Fibroblast of the conjunctiva (primary cell): ENCODE measurements at regions not wholly inside any gene's neighbourhood (a gene's known extent, or its start where the extent isn't known, plus 50 kb on each side); places are given as distances from the start of the nearest gene placed in this dataset.
"Not testable (repeated sequence)": the region's sequence is repeated elsewhere in the genome, so short reads cannot be mapped to it uniquely, and the experiment has no call there.

Experiments
- DNase-seq: peaks from one replicate; pipeline ENCODE4 v3.0.0-alpha.2; 2010; ENCODE audit warnings: low read depth

- DNase-seq: no peak
These were observed 96.3 kb upstream of the TANK start for GRCh38 chr2:161063946-161064306.

DNA sequence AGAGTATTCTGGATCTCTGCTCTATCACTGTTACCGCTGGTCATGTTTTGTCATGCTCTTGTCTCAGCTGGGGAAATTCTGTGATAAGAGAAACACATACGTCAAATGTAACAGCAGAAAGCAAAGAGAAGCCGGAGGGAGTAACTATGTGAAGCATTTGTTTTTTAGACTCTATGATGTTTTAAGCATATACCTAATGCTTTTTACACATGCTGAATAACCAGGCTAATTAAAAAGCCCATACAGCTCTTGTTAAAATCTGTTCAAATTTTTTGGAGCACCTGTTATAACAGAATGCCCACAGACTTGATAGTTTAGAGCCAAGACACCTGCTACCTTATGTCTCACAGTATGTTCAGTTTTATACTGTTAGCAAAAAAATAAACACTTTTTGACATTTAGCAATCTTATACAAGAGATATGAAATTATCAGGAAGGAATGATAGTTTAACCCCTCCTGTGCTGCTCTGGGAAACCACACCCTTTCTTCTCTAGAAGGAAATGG lies 92.3 kb upstream of the TANK start:
- no peak for DNase-seq

- DNase-seq: no peak
These were observed 91.6 kb upstream of the TANK start for GRCh38 chr2:161068670-161069069.

GRCh38 chr2:161070693-161071479 lies 89.3 kb upstream of the TANK start:
- DNase-seq: no peak

DNA sequence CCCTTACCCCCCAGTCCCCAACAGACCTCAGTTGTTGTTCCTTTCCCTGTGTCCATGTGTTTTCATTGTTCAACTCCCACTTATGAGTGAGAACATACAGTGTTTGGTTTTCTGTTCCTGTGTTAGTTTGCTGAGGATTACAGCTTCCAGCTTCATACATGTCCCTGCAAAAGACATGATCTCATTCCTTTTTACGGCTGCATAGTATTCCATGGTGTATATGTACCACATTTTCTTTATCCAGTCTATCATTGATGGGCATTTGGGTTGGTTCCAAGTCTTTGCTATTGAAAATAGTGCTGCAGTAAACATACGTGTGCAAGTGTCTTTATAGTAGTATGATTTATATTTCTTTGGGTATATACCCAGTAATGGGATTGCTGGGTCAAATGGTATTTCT lies 87.8 kb upstream of the TANK start:
- not testable (repeated sequence) for DNase-seq

DNA sequence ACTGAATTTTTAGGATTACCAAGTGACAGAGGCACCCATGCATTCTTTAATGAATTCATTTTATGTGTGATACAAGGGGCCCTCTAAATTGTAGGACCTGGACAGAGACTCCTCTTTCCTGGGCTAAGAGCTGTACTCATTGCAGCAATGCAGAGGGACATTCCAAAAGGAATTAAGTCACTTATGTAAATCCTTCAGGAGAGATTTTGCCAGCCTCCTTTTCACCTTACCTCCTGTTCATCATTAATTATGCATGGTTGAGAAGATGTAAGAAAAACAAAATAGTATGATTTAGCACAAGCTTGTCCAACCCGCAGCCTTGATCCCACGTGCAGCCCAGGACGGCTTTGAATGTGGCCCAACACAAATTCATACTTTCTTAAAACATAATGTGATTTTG lies 84.5 kb upstream of the TANK start:
- DNase-seq: no peak

DNA sequence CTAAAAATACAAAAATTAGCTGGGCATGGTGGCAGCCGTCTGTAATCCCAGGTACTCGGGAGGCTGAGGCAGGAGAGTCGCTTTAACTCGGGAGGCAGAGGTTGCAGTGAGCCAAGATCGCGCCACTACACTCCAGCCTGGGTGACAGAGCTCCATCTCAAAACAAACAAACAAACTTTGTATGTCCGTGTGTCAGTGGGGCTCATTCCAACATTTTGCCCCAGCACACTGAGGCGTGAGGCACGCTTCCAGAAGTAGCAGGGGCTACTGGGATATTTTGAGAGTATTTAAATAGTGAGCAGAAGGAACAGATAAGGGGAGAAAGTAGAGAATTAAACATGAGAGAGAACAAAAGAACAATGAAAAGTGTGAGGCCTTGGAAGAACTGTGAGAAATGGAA lies 83.3 kb upstream of the TANK start:
- no peak for DNase-seq

GRCh38 chr2:161077367-161078210 lies 82.6 kb upstream of the TANK start:
- no peak for DNase-seq

GRCh38 chr2:161078211-161078539 lies 82.1 kb upstream of the TANK start:
- DNase-seq: no peak

GRCh38 chr2:161085149-161085548 lies 75.1 kb upstream of the TANK start:
- no peak for DNase-seq

DNA sequence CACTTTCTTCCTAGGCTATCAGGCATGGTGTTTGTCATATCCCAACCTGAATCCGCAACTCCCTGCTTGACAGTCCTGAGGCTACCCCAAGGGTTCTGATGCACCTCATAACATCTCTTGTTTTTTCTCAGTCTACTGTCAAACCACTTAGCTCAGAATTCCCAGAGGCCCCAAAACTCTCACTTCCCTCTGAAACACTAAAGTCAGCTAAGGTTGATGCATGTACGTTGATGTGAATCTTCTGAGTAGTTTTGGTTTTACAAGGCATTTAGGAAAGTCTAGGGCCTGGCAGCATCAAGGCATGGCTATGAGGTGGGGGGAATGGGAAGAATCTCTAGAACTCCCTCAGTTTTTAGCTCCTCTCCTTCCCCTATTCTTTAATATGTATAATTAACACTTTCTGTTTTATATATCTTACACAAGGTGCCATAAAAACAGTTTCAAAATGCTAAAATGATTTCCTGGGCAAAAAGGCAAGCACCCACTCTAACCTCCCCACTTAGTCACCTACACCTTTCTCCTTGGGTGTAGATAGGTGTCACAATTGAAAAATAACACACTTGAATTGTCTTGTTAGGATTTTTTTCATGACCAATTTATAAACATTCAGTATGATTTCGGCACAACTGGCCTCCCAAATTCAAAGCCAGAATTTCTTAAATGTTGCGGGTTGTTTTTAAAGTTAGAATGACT lies 71.4 kb upstream of the TANK start:
- DNase-seq: no peak

DNA sequence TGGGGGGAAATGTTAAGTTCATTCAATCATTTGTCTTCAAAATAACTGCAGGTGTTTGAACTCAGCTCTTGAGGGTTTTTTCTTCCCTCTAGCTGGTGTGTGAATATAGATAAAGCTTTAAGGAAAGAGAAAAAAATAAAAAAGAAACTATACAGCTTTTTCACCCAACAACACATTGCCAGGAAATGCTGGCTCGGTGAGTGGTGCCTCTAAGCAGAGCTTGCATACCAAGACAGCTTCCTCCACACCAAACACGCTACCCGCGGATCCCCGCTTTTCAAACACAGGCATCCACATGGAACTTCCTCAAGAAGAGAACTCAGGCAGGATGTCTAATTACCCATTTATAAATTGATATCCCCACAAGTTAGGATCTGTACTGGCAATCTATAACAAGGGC lies 69.8 kb upstream of the TANK start:
- no peak for DNase-seq

DNA sequence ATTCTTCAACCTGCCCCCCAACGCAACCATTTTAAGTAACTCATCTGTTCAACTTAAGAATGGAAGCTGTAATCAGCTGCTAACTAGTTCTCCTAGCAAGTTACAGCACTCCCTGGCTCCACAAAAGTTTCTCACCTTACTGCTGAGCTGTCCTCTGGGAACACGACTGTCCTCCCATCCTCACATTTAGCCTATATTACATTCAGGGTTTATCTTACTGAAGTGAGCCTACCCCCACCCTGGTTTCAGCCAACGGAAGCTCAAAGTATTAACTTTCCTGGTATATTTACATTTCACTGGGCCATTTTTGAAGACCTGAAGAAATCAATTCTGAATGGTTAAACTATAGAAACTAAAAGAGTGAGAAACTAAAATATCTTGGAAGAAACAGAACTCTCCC lies 64.9 kb upstream of the TANK start:
- no peak for DNase-seq

DNA sequence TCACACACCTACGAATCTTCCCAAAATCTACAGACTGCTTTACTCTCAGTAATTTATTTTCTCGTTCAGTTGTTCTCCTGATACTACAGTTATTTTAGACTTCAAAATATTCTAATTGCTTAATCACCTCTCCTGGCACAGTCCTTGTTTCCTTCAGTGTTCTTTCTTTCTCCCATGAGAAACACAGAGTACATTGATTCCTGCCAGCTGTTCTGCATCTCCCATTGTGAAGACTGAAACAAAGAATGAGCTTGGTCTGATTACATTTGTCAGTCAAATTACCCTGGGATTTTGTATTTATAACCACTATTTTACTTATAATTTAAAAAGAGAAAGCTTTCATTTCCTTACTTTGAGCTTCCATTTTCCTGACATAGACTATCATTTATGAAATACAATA lies 63.9 kb upstream of the TANK start:
- DNase-seq: peak; percentile 28

DNA sequence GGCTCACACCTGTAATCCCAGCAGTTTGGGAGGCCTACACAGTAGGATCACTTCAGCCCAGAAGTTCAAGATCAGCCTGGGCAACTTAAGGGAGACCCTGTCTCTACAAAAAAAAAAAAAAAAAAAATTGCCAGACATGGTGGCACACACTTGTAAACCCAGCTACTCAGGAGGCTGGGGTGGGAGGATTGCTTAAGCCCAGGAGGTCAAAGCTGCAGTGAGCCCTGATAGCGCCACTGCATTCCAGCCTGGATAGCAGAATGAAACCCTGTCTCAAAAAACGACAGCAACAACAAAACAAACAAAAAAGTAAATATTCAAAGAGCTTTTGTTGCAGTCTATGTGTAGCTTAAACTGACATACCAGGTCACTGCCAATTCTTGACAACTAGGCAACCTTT lies 63.1 kb upstream of the TANK start:
- no peak for DNase-seq

DNA sequence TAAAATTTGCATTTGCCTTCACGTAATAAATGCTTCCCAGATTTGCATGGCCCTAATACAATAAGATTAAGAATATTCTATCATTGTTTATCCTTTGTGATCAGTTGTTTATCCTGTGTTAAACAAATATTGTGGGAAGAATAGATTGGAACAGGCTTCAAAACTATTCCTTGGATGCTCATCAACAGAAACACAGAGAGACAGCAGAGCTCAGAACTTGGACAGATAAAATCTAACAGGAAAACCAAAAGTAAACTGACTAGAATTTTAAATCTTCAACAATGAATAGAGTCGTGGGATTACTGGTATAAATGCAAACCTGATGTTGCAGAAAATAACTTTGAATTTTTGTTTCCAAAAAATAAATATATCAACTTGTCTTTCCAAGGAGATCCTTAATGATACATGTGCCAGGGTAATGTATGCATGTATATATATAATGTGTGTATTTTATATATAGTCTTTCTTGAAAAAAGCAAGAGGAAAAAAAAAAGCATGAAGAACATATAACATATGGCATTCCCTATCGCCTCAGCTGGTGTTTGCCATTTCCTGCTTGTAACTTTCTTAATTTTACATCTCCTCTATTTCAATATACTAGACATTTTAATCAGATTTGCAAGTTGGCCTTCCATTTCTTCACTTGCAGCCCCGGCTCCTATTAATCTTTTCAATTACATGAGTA lies 59.9 kb upstream of the TANK start:
- no peak for DNase-seq

GRCh38 chr2:161101406-161101805 lies 58.8 kb upstream of the TANK start:
- DNase-seq: no peak

GRCh38 chr2:161102770-161103450 lies 57.3 kb upstream of the TANK start:
- DNase-seq: no peak

DNA sequence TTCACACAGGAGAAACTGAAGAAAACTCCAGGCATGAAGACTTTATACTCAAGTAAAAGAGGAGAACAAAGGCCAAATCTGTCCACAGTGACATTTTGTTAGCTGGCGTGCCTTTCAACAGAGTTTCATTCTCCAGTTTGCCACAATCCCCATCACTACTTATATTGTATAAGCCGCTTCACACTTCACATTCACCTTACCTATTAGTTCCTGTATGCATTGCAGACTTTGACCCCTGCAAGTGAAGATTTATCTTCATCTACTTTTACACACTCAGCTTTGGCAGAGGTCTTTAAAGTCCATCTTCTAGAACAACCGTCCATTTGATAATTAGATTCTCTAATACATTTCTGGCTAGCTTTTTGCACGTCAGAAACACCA lies 56.8 kb upstream of the TANK start:
- DNase-seq: no peak

- no peak for DNase-seq
These were observed 56.1 kb upstream of the TANK start for GRCh38 chr2:161104054-161104553.

DNA sequence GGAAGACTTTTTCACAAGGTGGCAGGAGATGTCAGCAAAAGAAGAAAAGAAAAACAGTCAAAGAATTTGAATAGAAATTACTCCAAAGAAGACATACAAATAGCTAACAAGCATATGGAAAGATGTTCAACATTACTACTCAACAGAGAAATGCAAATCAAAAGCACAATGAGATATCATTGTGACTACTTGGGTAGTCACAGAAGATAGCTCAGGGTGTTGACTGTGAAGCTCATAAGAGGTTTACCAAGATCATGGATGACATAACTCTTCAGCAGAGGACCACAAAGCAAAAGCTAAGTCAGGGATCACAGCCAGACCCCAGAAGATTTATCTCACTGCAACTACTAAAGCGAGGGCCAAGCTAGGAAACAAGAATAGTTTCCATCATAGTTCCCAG lies 53.0 kb upstream of the TANK start:
- no peak for DNase-seq
